Esophagus squamous epithelium (tissue), 5 donors: ENCODE measurements at regions not wholly inside any gene's neighbourhood (a gene's known extent, or its start where the extent isn't known, plus 50 kb on each side); places are given as distances from the start of the nearest gene placed in this dataset.

Experiments used
- DNase-seq: peaks from one replicate; lab custom pipeline; 2025; lab: John Stamatoyannopoulos, UW
- H3K27ac ChIP-seq, 4 donors: fragments of 200-600 bp; sonication (generic); one replicate each; pipeline ENCODE4 v1.5.1; 2016 to 2019; ENCODE audit warnings: mild to moderate bottlenecking in 1 of 4
- H3K27me3 ChIP-seq, 4 donors: fragments of 200-600 bp; sonication (generic); 1 replicate in 3 of 4; 2 replicates in 1 of 4; pipeline versions ENCODE4 v1.5.1 to v1.6.0; 2017 to 2021; ENCODE audit warnings: antibody characterized with exemption in 1 of 4
- H3K36me3 ChIP-seq, 3 donors: fragments of 200-600 bp; sonication (generic); one replicate each; pipeline ENCODE4 v1.5.1; 2016 to 2019
- H3K4me1 ChIP-seq, 3 donors: fragments of 200-600 bp; sonication (generic); one replicate each; pipeline ENCODE4 v1.5.1; 2017 to 2019
- H3K4me3 ChIP-seq, 4 donors: fragments of 200-600 bp; sonication (generic); 1 replicate in 3 of 4; 2 replicates in 1 of 4; pipeline ENCODE4 v1.5.1; 2016 to 2019; ENCODE audit warnings: mild to moderate bottlenecking in 2 of 4, moderate library complexity in 1 of 4
- H3K9me3 ChIP-seq, 3 donors: fragments of 200-600 bp; sonication (generic); one replicate each; pipeline ENCODE4 v1.5.1; 2016 to 2019
- POLR2A ChIP-seq, 4 donors: fragments of 450-650 bp; IDR thresholded peaks; one replicate each; pipeline ENCODE4 v1.6.1; 2017; ENCODE audit warnings: antibody characterized with exemption in 4 of 4, mild to moderate bottlenecking in 4 of 4, moderate library complexity in 3 of 4
- WGBS, 2 donors: methylation state at CpG; one replicate each; pipeline ENCODE4 v1.1.5; 2018; 5-methylcytosine and 5-hydroxymethylcytosine counted together
- intact Hi-C: fragments of 100-400 bp; cut with DNase I; formaldehyde crosslinking; loops from one replicate; pipeline ENCODE4 v1.15.0; 2022
- TF ChIP-seq, protein P1 (sequence below), 6 experiments: fragments of 450-650 bp in 4 of 6; fragments of 200-600 bp in 2 of 6; sonication (generic) in 2 of 6; IDR thresholded peaks; one replicate each; pipeline ENCODE4 v1.5.1; 2016 to 2019; ENCODE audit warnings: antibody characterized with exemption in 6 of 6, mild to moderate bottlenecking in 4 of 6, moderate library complexity in 4 of 6
- donor health status: DM: yes; HTN: yes; CAD: no.

DNA sequence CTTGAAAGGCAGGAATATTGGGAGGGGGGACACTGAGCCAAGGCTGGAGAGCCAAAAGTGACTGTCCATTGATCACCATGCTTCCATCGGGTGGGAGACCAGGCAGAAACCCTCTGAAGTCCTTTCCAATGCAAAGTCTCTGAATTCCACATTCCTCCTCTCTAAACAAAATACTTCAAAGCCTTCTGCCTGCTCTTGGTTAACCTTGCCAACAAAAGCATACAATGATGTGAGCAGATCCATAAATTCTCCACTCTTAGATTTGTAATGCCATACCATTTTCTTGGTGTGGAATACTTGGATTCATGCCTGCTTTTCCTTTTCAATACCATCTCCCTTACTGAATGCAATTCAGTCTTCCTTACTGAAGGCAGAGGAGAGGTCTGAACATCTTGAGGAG is 74.1 kb upstream of the FAM9B start:
- no peaks in the 10 kb centered on the region for H3K4me1 ChIP-seq
- H3K9me3 ChIP-seq: no peaks in the 10 kb centered on the region
- H3K27me3 ChIP-seq: no peaks in the 10 kb centered on the region
- H3K36me3 ChIP-seq: no peaks in the 10 kb centered on the region
- intact Hi-C loops: no loop called here
- 33 to 54% methylated on average over 1 of the region's 1 CpG for WGBS, 2 donors
- TF ChIP-seq POLR2A (IDR thresholded peaks at IDR 0.05): no peak
- TF ChIP-seq, protein P1, sequence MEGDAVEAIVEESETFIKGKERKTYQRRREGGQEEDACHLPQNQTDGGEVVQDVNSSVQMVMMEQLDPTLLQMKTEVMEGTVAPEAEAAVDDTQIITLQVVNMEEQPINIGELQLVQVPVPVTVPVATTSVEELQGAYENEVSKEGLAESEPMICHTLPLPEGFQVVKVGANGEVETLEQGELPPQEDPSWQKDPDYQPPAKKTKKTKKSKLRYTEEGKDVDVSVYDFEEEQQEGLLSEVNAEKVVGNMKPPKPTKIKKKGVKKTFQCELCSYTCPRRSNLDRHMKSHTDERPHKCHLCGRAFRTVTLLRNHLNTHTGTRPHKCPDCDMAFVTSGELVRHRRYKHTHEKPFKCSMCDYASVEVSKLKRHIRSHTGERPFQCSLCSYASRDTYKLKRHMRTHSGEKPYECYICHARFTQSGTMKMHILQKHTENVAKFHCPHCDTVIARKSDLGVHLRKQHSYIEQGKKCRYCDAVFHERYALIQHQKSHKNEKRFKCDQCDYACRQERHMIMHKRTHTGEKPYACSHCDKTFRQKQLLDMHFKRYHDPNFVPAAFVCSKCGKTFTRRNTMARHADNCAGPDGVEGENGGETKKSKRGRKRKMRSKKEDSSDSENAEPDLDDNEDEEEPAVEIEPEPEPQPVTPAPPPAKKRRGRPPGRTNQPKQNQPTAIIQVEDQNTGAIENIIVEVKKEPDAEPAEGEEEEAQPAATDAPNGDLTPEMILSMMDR (IDR thresholded peaks at IDR 0.05): no peak
- DNase-seq: no peak
- H3K27ac ChIP-seq: no peak overlapping the region
- no peak overlapping the region for H3K4me3 ChIP-seq

DNA sequence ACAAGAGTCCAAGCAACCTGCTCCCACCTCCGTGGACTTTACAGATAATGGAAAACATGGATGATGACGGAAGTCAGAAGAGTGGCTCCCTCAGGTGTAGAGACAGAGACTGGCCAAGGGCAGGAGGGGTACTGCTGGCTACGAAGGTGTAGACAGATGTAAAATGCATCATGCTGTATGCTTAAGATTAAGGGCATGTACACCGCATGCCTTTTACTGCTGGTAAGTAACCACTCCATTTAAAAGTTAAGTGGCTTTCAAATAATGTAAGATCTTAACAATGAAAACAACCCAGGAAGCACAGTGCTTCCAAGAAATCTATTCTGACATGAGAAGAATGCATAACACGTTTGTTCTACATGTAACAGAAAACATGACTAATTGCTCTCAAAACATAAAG is 76.9 kb upstream of the FAM9B start:
- TF ChIP-seq, protein P1 (IDR thresholded peaks at IDR 0.05): no peak
- no peak for TF ChIP-seq POLR2A (IDR thresholded peaks at IDR 0.05)
- 52 to 68% methylated on average over 4 to 5 of the region's 5 CpGs for WGBS, 2 donors
- Histone ChIP-seq H3K4me1 (no peaks in the 10 kb centered on the region), H3K9me3 (no peaks in the 10 kb centered on the region), H3K36me3 (no peaks in the 10 kb centered on the region), H3K4me3 (no peak overlapping the region), H3K27me3 (no peaks in the 10 kb centered on the region), H3K27ac (no peak overlapping the region)
- no peak for DNase-seq
- intact Hi-C loops: no loop called here

DNA sequence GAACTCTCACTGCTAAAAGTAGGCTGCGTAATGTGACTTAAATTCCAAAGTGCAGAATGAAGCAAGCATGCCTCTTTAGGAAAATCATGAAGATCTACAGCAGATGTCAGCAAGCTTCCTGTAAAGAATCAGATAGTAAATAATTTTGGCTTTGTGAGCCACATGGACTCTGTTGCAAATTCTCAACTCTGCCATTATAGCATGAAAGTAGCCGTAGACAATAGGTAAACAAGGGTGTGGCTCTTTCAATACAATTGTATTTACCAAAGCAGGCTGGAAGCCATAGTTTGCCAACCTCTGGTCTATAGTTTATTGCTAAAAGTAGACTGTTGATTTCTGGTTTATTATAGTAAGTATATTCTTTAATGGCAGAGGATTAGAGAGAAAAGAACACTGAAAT is 80.3 kb upstream of the FAM9B start:
- intact Hi-C loops: no loop called here
- H3K27ac ChIP-seq: no peak overlapping the region
- 74 to 79% methylated on average over 2 of the region's 2 CpGs for WGBS, 2 donors
- no peak overlapping the region for H3K4me3 ChIP-seq
- no peaks in the 10 kb centered on the region for H3K9me3 ChIP-seq
- no peak for TF ChIP-seq POLR2A (IDR thresholded peaks at IDR 0.05)
- TF ChIP-seq, protein P1 (IDR thresholded peaks at IDR 0.05): no peak
- DNase-seq: no peak
- H3K4me1 ChIP-seq: no peaks in the 10 kb centered on the region
- H3K36me3 ChIP-seq: no peaks in the 10 kb centered on the region
- H3K27me3 ChIP-seq: no peaks in the 10 kb centered on the region

DNA sequence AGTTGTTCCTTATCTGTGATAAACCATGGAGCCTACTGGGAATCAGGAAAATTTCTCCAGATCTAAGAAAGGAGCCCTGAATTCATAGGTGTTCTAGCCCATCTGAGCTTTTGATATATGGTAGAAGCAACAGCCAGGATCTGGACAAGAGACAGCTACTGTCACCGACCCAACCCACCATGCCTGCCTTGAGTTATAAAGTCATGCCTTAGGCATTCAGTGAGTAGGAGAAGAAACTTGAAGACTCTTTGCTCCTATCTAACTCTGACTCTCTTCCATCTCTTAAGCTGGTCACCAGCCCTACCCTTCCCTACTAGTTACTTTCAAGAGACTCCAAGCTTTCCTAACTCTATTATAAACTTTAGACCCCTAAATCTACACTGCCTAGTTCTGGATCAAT is 83.9 kb upstream of the FAM9B start:
- no peak overlapping the region for H3K4me3 ChIP-seq
- TF ChIP-seq, protein P1 (IDR thresholded peaks at IDR 0.05): no peak
- no peak for TF ChIP-seq POLR2A (IDR thresholded peaks at IDR 0.05)
- 80 to 100% methylated on average over 1 of the region's 1 CpG for WGBS, 2 donors
- no peaks in the 10 kb centered on the region for H3K27me3 ChIP-seq
- no peak for DNase-seq
- intact Hi-C loops: no loop called here
- H3K36me3 ChIP-seq: no peaks in the 10 kb centered on the region
- no peaks in the 10 kb centered on the region for H3K9me3 ChIP-seq
- H3K27ac ChIP-seq: no peak overlapping the region
- no peaks in the 10 kb centered on the region for H3K4me1 ChIP-seq

DNA sequence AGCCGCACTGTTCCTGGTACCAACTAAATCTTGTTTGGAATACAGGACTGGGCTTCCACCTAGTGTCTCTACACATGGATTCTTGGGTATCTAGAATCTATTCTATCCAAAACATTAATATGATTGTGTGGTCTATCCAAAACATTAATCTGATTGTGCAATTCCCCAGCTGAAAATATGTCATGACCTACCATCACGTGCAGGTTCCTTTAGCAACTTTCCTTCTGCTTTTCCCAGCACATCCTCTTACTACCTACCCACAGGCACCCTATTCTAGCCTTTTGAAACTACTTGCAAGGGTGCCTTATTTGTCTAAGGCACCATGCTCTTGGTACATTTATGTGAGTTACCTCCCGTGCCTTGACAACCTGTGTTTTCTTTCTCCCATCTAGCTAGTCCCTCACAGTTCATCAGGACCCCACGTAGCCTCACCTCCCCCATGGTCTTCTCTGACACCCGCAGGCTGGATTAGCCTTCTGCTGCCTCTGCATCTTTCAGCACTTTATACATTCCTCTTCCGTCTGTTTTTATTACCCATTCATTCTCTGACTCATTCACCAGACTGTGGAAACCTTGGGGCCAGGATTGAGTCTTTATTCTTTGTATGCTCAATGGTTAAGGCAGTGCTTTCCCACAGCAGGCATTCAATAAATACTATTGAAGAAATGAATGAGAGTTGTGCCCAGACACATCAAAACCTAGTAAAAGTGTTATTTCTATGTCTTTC is 88.8 kb upstream of the FAM9B start:
- no peak for DNase-seq
- intact Hi-C loops: no loop called here
- no peak for TF ChIP-seq POLR2A (IDR thresholded peaks at IDR 0.05)
- TF ChIP-seq, protein P1 (IDR thresholded peaks at IDR 0.05): no peak
- Histone ChIP-seq H3K4me3 (no peak overlapping the region), H3K36me3 (no peaks in the 10 kb centered on the region), H3K9me3 (no peaks in the 10 kb centered on the region), H3K27ac (no peak overlapping the region), H3K4me1 (no peaks in the 10 kb centered on the region), H3K27me3 (no peaks in the 10 kb centered on the region)
- WGBS, 2 donors: 63 to 72% methylated on average over 6 of the region's 6 CpGs
